Lower leg skin (tissue), 3 donors: ENCODE measurements at regions not wholly inside any gene's neighbourhood (a gene's known extent, or its start where the extent isn't known, plus 50 kb on each side); places are given as distances from the start of the nearest gene placed in this dataset.

Experiments
- POLR2A ChIP-seq, 2 donors: fragments of 450-650 bp; IDR thresholded peaks; one replicate each; pipeline ENCODE4 v1.6.1; 2016 to 2017; ENCODE audit warnings: antibody characterized with exemption in 2 of 2, mild to moderate bottlenecking in 1 of 2, moderate library complexity in 1 of 2
- TF ChIP-seq, protein P1 (sequence below), 3 donors: fragments of 450-650 bp; IDR thresholded peaks; one replicate each; pipeline ENCODE4 v1.5.1; 2016; ENCODE audit warnings: antibody characterized with exemption in 3 of 3, mild to moderate bottlenecking in 3 of 3, moderate library complexity in 2 of 3

DNA sequence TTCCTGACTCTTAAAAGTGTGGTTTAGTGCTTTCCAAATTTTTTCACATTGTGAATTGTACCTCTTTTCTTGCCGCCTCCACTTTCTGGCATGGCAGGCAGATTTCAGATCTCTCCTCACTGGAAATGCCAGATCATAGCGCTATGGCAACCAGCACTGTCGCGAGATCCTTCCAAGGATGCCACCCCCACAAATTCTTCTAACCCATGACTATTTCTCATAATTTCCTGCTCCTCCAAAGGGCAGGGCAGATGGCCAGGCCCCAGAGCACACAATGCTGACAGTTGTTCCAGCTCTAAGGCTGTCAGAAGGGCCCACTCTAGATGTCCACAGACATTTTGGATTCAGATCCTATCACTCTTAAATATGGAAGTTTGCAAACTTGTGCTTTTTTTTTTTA, 446.2 kb upstream of the RIOK2 start:
- TF ChIP-seq, protein P1, sequence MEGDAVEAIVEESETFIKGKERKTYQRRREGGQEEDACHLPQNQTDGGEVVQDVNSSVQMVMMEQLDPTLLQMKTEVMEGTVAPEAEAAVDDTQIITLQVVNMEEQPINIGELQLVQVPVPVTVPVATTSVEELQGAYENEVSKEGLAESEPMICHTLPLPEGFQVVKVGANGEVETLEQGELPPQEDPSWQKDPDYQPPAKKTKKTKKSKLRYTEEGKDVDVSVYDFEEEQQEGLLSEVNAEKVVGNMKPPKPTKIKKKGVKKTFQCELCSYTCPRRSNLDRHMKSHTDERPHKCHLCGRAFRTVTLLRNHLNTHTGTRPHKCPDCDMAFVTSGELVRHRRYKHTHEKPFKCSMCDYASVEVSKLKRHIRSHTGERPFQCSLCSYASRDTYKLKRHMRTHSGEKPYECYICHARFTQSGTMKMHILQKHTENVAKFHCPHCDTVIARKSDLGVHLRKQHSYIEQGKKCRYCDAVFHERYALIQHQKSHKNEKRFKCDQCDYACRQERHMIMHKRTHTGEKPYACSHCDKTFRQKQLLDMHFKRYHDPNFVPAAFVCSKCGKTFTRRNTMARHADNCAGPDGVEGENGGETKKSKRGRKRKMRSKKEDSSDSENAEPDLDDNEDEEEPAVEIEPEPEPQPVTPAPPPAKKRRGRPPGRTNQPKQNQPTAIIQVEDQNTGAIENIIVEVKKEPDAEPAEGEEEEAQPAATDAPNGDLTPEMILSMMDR (IDR thresholded peaks at IDR 0.05) = no peak
- TF ChIP-seq POLR2A (IDR thresholded peaks at IDR 0.05) = no peak
